Bronchial epithelial cell (primary cell): ENCODE measurements at regions not wholly inside any gene's neighbourhood (a gene's known extent, or its start where the extent isn't known, plus 50 kb on each side); places are given as distances from the start of the nearest gene placed in this dataset.

ENCODE experiments used
- DNase-seq: peaks from one replicate; pipeline ENCODE4 v3.0.0-alpha.2; 2010; ENCODE audit warnings: low read depth
- FAIRE-seq: peaks from 2 replicates; lab custom pipeline; 2011; peaks lifted over from hg19 to GRCh38; lab: Jason Lieb, UNC
- H3K27me3 ChIP-seq: 2 replicates; pipeline ENCODE4 v1.5.1; 2011; ENCODE audit warnings: low read length; ENCODE audit not compliant: control insufficient read depth, insufficient read depth
- H3K36me3 ChIP-seq: 2 replicates; pipeline ENCODE4 v1.5.1; 2011; ENCODE audit warnings: low read length; ENCODE audit not compliant: control insufficient read depth, insufficient read depth
- H3K4me3 ChIP-seq: 2 replicates; pipeline ENCODE4 v1.5.1; 2011; ENCODE audit warnings: mild to moderate bottlenecking, low read depth, low read length, control low read depth
- TF ChIP-seq, protein P1 (sequence below): IDR thresholded peaks from 2 replicates; pipeline ENCODE4 v1.5.1; 2011; ENCODE audit warnings: mild to moderate bottlenecking, moderate library complexity, low read length, control low read depth, inconsistent platforms; ENCODE audit not compliant: insufficient read depth, severe bottlenecking

DNA sequence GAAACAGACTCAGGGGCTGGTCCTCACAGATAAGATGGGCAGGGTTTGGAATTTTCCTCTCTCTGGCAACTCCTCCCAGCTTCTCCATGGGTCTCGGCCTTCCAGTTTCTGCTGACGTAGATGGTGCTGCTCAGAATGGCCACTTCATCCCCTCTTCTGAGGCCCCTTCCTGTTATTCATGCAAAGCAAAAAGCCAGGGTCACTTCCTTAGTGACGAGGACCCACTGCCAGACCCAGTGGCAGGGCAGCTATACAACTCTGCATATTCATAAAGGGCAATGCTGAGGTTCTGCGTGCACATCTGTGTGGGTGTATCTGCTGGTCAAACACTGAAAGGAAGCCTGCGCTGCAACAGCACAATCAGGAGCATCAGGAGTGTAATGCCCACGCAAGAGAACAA, 108.8 kb downstream of the WSCD1 start:
- FAIRE-seq (no peak), DNase-seq (no peak)
- TF ChIP-seq, protein P1, sequence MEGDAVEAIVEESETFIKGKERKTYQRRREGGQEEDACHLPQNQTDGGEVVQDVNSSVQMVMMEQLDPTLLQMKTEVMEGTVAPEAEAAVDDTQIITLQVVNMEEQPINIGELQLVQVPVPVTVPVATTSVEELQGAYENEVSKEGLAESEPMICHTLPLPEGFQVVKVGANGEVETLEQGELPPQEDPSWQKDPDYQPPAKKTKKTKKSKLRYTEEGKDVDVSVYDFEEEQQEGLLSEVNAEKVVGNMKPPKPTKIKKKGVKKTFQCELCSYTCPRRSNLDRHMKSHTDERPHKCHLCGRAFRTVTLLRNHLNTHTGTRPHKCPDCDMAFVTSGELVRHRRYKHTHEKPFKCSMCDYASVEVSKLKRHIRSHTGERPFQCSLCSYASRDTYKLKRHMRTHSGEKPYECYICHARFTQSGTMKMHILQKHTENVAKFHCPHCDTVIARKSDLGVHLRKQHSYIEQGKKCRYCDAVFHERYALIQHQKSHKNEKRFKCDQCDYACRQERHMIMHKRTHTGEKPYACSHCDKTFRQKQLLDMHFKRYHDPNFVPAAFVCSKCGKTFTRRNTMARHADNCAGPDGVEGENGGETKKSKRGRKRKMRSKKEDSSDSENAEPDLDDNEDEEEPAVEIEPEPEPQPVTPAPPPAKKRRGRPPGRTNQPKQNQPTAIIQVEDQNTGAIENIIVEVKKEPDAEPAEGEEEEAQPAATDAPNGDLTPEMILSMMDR = no peak
- H3K36me3 ChIP-seq = no peaks in the 10 kb centered on the region
- H3K27me3 ChIP-seq = no peaks in the 10 kb centered on the region
- H3K4me3 ChIP-seq = no peak overlapping the region

DNA sequence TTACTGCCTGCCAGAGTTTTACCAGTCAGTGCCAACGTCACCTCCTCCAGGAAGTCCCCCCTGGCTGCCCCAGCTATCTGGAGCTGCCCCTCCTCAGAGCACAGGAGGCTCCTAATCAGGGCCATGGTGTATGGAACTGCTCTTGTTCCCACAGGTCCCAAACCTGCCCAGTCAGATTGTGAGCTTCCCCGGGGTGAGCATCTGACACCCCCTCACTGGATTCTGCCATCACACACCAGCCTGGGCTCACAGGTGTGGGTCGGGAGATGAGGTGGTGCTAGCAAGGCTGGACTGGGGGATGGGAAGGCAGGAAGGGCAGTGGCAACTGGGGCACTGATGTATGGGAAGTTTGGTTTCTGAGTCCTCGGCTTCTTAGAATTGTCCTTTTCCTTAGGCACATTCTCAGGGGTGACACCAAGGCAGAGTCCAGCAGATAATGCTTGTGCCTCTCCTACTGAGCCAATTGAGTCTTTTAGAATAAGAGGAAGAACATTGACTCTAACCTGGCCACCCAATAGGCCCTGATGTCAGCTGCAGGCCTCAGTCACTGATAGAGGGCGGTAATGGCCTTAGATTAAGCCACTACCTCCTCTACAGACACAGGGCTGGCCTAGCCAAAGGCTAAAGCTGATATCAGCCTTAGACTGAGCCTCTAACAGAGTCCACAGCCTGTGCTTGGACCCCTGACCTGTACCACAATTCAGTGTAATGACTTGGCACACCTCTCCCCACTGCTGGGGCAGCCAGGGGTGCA, 107.9 kb downstream of the WSCD1 start:
- Histone ChIP-seq H3K36me3 (no peaks in the 10 kb centered on the region), H3K4me3 (no peak overlapping the region), H3K27me3 (no peaks in the 10 kb centered on the region)
- DNase-seq (no peak), FAIRE-seq (peak; percentile 28)
- TF ChIP-seq, protein P1 = no peak
